NCI-H2196 (cell line): ENCODE measurements at regions not wholly inside any gene's neighbourhood (a gene's known extent, or its start where the extent isn't known, plus 50 kb on each side); places are given as distances from the start of the nearest gene placed in this dataset.

ENCODE experiments used
- DNase-seq: peaks from one replicate; lab custom pipeline; 2025; ENCODE audit not compliant: unreplicated experiment; lab: John Stamatoyannopoulos, UW

GRCh38 chr3:61311044-61311443, 59.8 kb upstream of the FHIT start:
- DNase-seq = no peak

- DNase-seq = no peak
Observed at GRCh38 chr3:61315871-61316270, 64.6 kb upstream of the FHIT start.

- no peak for DNase-seq
Observed at GRCh38 chr3:61323094-61323493, 71.8 kb upstream of the FHIT start.

GRCh38 chr3:61331929-61332552, 80.8 kb upstream of the FHIT start:
- no peak for DNase-seq

- no peak for DNase-seq
Observed at GRCh38 chr3:61333192-61333961, 82.1 kb upstream of the FHIT start.

GRCh38 chr3:61334783-61335182, 83.5 kb upstream of the FHIT start:
- no peak for DNase-seq

GRCh38 chr3:61340931-61341461, 89.7 kb upstream of the FHIT start:
- no peak for DNase-seq

GRCh38 chr3:61343543-61343942, 92.3 kb upstream of the FHIT start:
- DNase-seq = no peak

- DNase-seq = no peak
Observed at GRCh38 chr3:61345020-61345419, 93.8 kb upstream of the FHIT start.

- DNase-seq = no peak
Observed at GRCh38 chr3:61347981-61348380, 96.7 kb upstream of the FHIT start.

- DNase-seq = no peak
Observed at GRCh38 chr3:61349717-61350116, 98.5 kb upstream of the FHIT start.

- DNase-seq = no peak
Observed at GRCh38 chr3:61350782-61351309, 99.6 kb upstream of the FHIT start.

- no peak for DNase-seq
Observed at GRCh38 chr3:61352306-61352705, 101.1 kb upstream of the FHIT start.

GRCh38 chr3:61353382-61353781, 102.1 kb upstream of the FHIT start:
- no peak for DNase-seq

- DNase-seq = no peak
Observed at GRCh38 chr3:61354604-61355003, 103.4 kb upstream of the FHIT start.

GRCh38 chr3:61356685-61357084, 105.4 kb upstream of the FHIT start:
- DNase-seq = no peak

- DNase-seq = no peak
Observed at GRCh38 chr3:61357902-61358301, 106.7 kb upstream of the FHIT start.

GRCh38 chr3:61358364-61358763, 107.1 kb upstream of the FHIT start:
- peak; percentile 33 for DNase-seq

GRCh38 chr3:61360297-61360965, 109.2 kb upstream of the FHIT start:
- no peak for DNase-seq

- no peak for DNase-seq
Observed at GRCh38 chr3:61369678-61370077, 118.4 kb upstream of the FHIT start.

GRCh38 chr3:61371123-61371522, 119.9 kb upstream of the FHIT start:
- DNase-seq = no peak

GRCh38 chr3:61372723-61373122, 121.5 kb upstream of the FHIT start:
- DNase-seq = no peak
